Karpas-422 (cell line): ENCODE measurements at regions not wholly inside any gene's neighbourhood (a gene's known extent, or its start where the extent isn't known, plus 50 kb on each side); places are given as distances from the start of the nearest gene placed in this dataset.

Experiments
- DNase-seq: peaks from one replicate; pipeline ENCODE4 v3.0.0-alpha.2; 2015
- H2AFZ ChIP-seq: fragments of 200-600 bp; sonication (generic); 2 replicates; pipeline ENCODE4 v1.6.1; 2014; ENCODE audit warnings: antibody characterized with exemption, low read length, mixed read lengths
- H3K27ac ChIP-seq: fragments of 200-600 bp; sonication (generic); 2 replicates; pipeline ENCODE4 v1.5.1; 2014; ENCODE audit warnings: mild to moderate bottlenecking, low read length, moderate library complexity
- H3K27me3 ChIP-seq: fragments of 200-600 bp; sonication (generic); 2 replicates; pipeline ENCODE4 v1.6.1; 2014; ENCODE audit warnings: low read length, mixed read lengths
- H3K36me3 ChIP-seq: fragments of 200-600 bp; sonication (generic); 2 replicates; pipeline ENCODE4 v1.6.1; 2014; ENCODE audit warnings: low read length, mixed read lengths; ENCODE audit not compliant: insufficient read depth
- H3K4me1 ChIP-seq: fragments of 200-600 bp; sonication (generic); 2 replicates; pipeline ENCODE4 v1.6.1; 2014; ENCODE audit warnings: mild to moderate bottlenecking, low read length, mixed read lengths
- H3K4me2 ChIP-seq: fragments of 200-600 bp; sonication (generic); 2 replicates; pipeline ENCODE4 v1.6.1; 2014; ENCODE audit warnings: low read length, low read depth, mild to moderate bottlenecking; ENCODE audit not compliant: poor library complexity, severe bottlenecking
- H3K4me3 ChIP-seq: fragments of 200-600 bp; sonication (generic); 2 replicates; pipeline ENCODE4 v1.5.1; 2014; ENCODE audit warnings: mild to moderate bottlenecking, antibody characterized with exemption, low read length, mixed read lengths
- H3K79me2 ChIP-seq: fragments of 200-600 bp; sonication (generic); 2 replicates; pipeline ENCODE4 v1.6.1; 2014; ENCODE audit warnings: mild to moderate bottlenecking, low read length, mixed read lengths
- H3K9ac ChIP-seq: fragments of 200-600 bp; sonication (generic); 2 replicates; pipeline ENCODE4 v1.6.0; 2014; ENCODE audit warnings: low read length
- H3K9me2 ChIP-seq: fragments of 200-600 bp; sonication (generic), shearing (Covaris generic); replicated peaks from 2 replicates; pipeline ENCODE4 v1.6.0; 2014; ENCODE audit warnings: mild to moderate bottlenecking, low read length, moderate library complexity; ENCODE audit not compliant: insufficient read depth
- H3K9me3 ChIP-seq: fragments of 300-700, 200-600 bp; sonication (generic); 2 replicates; pipeline ENCODE4 v1.6.1; 2014; ENCODE audit warnings: low read length, mixed read lengths
- H4K20me1 ChIP-seq: fragments of 200-600 bp; sonication (generic); 2 replicates; pipeline ENCODE4 v1.6.1; 2014; ENCODE audit warnings: mild to moderate bottlenecking, antibody characterized with exemption, low read length, low read depth; ENCODE audit not compliant: insufficient read depth

DNA sequence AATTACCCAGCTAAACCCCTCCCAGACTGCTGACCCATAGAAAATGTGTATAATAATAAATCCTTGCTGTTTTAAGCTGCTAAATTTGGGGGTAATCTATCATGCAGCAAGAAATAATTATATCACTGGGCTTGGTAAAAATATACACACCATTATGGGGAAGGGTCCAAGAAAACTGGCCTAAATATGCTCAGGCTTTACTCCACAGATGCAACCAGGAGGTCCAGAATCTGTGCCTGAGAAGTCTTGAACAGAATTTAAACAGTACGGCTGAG, 102.5 kb upstream of the SLC44A1 start:
- no peaks in the 10 kb centered on the region for H3K9me3 ChIP-seq
- no peak overlapping the region for H3K27ac ChIP-seq
- no peak overlapping the region for H3K4me3 ChIP-seq
- H3K4me2 ChIP-seq, result no peak overlapping the region
- H4K20me1 ChIP-seq, result no peaks in the 10 kb centered on the region
- no peak for DNase-seq
- H3K9me2 ChIP-seq, result no peaks in the 10 kb centered on the region
- H3K9ac ChIP-seq, result no peak overlapping the region
- no peaks in the 10 kb centered on the region for H3K27me3 ChIP-seq
- no peaks in the 10 kb centered on the region for H3K79me2 ChIP-seq
- no peaks in the 10 kb centered on the region for H3K36me3 ChIP-seq
- no peaks in the 10 kb centered on the region for H3K4me1 ChIP-seq
- no peak overlapping the region for H2AFZ ChIP-seq

DNA sequence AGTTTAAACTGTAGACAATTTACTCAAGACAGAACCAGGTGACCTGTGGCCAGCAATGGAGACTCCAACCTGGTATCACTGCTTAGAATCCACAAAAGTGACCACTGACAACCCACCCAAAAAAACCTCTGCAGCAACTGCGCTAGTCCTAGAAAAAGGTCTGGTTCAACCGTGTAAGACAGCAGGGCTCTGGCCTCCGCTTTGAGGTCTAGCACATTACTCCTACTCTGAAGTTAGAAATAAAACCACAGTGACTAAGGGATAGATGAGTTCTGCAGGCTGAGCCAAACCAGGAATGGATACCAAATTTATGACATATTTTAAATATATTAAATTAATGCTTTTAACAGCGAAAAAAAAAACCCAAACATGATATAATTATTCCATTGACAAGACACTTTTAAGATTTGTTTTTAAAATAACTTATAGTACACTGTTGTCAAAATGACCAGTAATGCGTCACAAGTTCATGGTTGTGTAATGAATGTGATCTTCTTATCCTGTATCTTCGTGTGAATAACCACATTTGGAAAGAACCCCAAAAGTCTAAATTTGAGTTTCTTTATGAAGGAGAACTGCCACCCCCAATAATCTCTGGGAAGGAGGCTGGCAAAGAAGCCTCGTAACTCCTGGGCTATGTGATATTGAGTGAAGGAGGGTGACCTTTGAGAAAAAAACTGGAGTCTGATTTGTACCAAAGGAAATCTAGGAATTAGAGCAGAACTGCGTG, 101.9 kb upstream of the SLC44A1 start:
- H3K27ac ChIP-seq, result no peak overlapping the region
- no peaks in the 10 kb centered on the region for H3K36me3 ChIP-seq
- H3K27me3 ChIP-seq, result no peaks in the 10 kb centered on the region
- no peaks in the 10 kb centered on the region for H3K79me2 ChIP-seq
- H3K4me3 ChIP-seq, result no peak overlapping the region
- no peaks in the 10 kb centered on the region for H3K9me3 ChIP-seq
- no peak overlapping the region for H3K4me2 ChIP-seq
- H3K9ac ChIP-seq, result no peak overlapping the region
- no peak overlapping the region for H2AFZ ChIP-seq
- no peak for DNase-seq
- no peaks in the 10 kb centered on the region for H3K9me2 ChIP-seq
- H3K4me1 ChIP-seq, result no peaks in the 10 kb centered on the region
- H4K20me1 ChIP-seq, result no peaks in the 10 kb centered on the region

DNA sequence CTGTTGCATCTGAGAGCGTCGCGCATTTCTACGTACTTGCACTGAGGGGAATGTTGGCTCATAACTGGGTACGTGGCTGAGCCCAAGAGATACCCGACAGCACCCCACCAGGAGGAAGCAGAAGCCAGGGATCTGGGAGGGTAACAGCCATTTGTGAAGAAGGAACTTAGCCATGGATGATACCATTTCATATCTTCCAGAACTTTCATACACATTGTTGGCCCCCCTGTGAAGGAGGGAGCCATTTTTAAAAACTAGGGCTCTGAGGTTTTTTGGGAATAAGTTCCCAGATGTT, 101.4 kb upstream of the SLC44A1 start:
- H2AFZ ChIP-seq, result no peak overlapping the region
- no peaks in the 10 kb centered on the region for H3K9me2 ChIP-seq
- no peak overlapping the region for H3K4me3 ChIP-seq
- no peaks in the 10 kb centered on the region for H3K9me3 ChIP-seq
- H3K4me2 ChIP-seq, result no peak overlapping the region
- no peaks in the 10 kb centered on the region for H3K27me3 ChIP-seq
- H3K79me2 ChIP-seq, result no peaks in the 10 kb centered on the region
- H4K20me1 ChIP-seq, result no peaks in the 10 kb centered on the region
- H3K4me1 ChIP-seq, result no peaks in the 10 kb centered on the region
- no peaks in the 10 kb centered on the region for H3K36me3 ChIP-seq
- DNase-seq, result no peak
- H3K9ac ChIP-seq, result no peak overlapping the region
- H3K27ac ChIP-seq, result no peak overlapping the region

DNA sequence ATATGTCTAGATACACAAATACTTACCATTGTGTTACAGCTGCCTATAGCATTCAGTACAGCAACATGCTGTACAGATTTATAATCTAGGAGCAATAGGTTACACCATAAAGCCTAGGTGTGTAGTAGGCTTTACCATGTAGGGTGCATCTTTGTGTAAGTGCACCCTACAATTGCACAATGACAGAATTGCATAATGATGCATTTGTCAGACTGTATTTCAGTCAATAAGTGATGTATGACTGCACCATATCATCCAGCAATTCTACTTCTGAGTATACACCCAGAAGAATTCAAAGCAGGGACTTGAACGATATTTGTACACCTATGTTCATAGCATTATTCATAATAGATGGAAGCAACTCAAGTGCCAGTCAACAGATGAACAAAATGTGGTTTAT, 100.4 kb upstream of the SLC44A1 start:
- H3K9me2 ChIP-seq, result no peaks in the 10 kb centered on the region
- no peaks in the 10 kb centered on the region for H3K36me3 ChIP-seq
- H3K4me1 ChIP-seq, result no peaks in the 10 kb centered on the region
- no peaks in the 10 kb centered on the region for H3K27me3 ChIP-seq
- no peaks in the 10 kb centered on the region for H3K79me2 ChIP-seq
- no peak overlapping the region for H3K4me3 ChIP-seq
- H2AFZ ChIP-seq, result no peak overlapping the region
- no peak overlapping the region for H3K9ac ChIP-seq
- no peak overlapping the region for H3K27ac ChIP-seq
- H4K20me1 ChIP-seq, result no peaks in the 10 kb centered on the region
- DNase-seq, result no peak
- no peaks in the 10 kb centered on the region for H3K9me3 ChIP-seq
- H3K4me2 ChIP-seq, result no peak overlapping the region

DNA sequence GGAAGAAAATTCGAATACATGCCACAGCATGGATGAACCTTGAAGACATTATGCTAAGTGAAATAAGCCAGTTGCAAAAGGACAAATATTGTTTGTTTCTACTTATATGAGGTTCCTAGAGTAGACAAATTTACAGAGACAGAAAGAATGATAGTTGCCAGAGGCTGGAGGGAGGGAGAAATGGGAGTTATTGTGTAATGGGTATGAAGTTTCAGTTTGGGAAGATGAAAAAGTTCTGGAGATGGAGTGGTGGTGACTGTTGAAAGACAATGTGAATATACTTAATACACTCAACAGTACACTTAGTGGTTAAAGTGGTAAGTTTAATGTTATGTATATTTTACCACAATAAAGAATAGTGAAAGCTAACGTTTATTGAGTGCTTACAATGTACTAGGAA, 99.6 kb upstream of the SLC44A1 start:
- H3K4me2 ChIP-seq, result no peak overlapping the region
- H4K20me1 ChIP-seq, result no peaks in the 10 kb centered on the region
- H3K27me3 ChIP-seq, result no peaks in the 10 kb centered on the region
- no peak overlapping the region for H3K27ac ChIP-seq
- no peaks in the 10 kb centered on the region for H3K79me2 ChIP-seq
- H2AFZ ChIP-seq, result no peak overlapping the region
- H3K9me2 ChIP-seq, result no peaks in the 10 kb centered on the region
- no peak overlapping the region for H3K4me3 ChIP-seq
- no peak for DNase-seq
- H3K9ac ChIP-seq, result no peak overlapping the region
- no peaks in the 10 kb centered on the region for H3K4me1 ChIP-seq
- H3K36me3 ChIP-seq, result no peaks in the 10 kb centered on the region
- no peaks in the 10 kb centered on the region for H3K9me3 ChIP-seq

DNA sequence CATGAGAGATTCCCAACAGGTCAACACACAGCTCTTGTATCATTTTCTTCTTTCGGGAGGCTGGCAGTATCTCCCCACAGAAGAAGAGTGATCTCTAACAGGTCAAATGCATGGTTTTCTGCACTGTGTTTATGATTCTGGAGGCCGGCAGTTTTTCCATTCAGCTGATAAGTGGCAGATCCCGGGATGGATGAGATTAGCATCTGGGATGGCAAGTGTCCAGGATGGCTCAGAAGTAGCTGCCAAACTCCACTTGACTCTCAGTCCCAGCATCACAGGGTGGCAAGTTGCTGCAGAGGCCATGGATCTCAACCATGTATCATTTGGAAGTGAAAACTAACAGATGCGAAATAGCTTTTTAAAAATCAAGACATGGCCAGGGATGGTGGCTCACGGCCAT, 97.8 kb upstream of the SLC44A1 start:
- H3K36me3 ChIP-seq, result no peaks in the 10 kb centered on the region
- H3K9me3 ChIP-seq, result no peaks in the 10 kb centered on the region
- no peak overlapping the region for H3K4me3 ChIP-seq
- no peaks in the 10 kb centered on the region for H4K20me1 ChIP-seq
- H3K9me2 ChIP-seq, result no peaks in the 10 kb centered on the region
- H3K9ac ChIP-seq, result no peak overlapping the region
- no peaks in the 10 kb centered on the region for H3K27me3 ChIP-seq
- DNase-seq, result no peak
- H3K27ac ChIP-seq, result no peak overlapping the region
- H3K79me2 ChIP-seq, result no peaks in the 10 kb centered on the region
- no peak overlapping the region for H3K4me2 ChIP-seq
- H3K4me1 ChIP-seq, result no peaks in the 10 kb centered on the region
- H2AFZ ChIP-seq, result no peak overlapping the region

DNA sequence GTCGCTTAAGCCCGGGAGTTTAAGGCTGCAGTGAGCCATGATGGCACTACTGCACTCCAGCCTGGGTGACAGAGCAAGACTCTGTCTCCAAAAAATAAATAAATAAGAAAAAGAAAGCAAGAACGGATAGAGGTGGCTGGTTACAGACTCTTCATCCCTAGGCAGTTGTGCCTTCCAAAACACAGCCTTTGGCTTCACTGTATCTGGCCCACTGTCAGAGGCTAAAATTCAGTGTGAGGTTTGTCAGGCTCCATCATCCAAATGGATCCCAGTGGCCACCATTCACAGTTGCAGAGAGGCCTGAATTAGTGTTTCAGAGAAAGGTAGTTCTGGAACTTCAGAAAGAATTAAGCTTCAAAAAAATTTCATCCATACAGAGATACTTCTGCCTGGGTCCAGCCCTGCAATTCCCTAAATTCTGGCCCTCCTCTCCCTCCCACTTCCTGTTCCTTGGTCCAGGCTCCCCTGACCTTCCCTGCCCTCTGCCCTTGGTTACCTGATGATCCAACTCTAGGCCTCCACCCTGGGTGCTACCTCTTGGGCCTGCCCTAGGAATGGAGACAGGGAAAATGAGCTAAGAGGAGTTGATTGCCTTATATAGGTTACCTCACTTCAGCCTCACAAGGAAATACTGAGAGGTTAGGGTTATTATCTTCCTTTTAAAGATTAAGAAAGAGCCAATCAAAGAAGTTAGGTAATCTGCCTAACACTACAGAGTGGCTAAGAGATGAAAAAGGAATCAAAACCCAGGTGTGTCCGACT, 97.2 kb upstream of the SLC44A1 start:
- DNase-seq, result no peak
- Histone ChIP-seq H3K9me3 (no peaks in the 10 kb centered on the region), H3K27me3 (no peaks in the 10 kb centered on the region), H2AFZ (no peak overlapping the region), H3K9me2 (no peaks in the 10 kb centered on the region), H3K4me1 (no peaks in the 10 kb centered on the region), H3K4me2 (no peak overlapping the region), H3K4me3 (no peak overlapping the region), H3K79me2 (no peaks in the 10 kb centered on the region), H3K36me3 (no peaks in the 10 kb centered on the region), H4K20me1 (no peaks in the 10 kb centered on the region), H3K27ac (no peak overlapping the region), H3K9ac (no peak overlapping the region)

DNA sequence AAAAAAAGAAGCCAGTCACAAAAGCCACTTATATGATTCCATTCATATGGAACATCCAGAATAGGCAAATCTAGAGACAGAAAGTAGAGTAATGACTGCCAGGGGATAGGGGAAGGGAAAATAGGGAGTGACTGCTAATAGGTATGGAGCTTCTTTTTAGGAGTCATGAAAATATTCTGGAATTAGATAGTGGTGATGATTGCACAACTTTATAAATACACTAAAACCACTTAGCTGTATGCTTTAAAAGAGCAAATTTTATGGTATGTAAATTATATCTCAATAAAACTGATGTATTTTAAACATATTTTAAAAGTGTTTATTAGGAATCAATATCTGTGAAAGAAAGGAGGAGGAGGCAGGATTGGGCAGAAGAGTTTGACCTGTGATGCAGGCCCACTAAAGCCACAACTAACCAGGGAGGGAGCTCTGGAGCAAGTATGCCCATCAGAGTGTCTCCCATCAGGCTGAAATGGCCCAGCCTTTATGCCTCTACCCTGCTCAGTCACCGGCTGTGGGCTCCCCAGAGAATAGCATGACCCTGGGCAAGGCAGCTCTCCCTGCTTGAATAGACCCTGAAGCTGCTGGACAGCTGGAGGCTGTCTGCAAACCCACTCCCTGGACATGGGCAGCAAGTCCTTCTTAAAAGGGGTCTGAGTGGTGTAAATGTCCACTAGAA, 96.0 kb upstream of the SLC44A1 start:
- no peaks in the 10 kb centered on the region for H3K9me2 ChIP-seq
- H3K4me1 ChIP-seq, result no peaks in the 10 kb centered on the region
- no peaks in the 10 kb centered on the region for H3K36me3 ChIP-seq
- H3K27ac ChIP-seq, result no peak overlapping the region
- no peaks in the 10 kb centered on the region for H3K27me3 ChIP-seq
- no peak overlapping the region for H3K4me2 ChIP-seq
- no peaks in the 10 kb centered on the region for H3K79me2 ChIP-seq
- H2AFZ ChIP-seq, result no peak overlapping the region
- no peak for DNase-seq
- no peak overlapping the region for H3K4me3 ChIP-seq
- no peak overlapping the region for H3K9ac ChIP-seq
- no peaks in the 10 kb centered on the region for H4K20me1 ChIP-seq
- H3K9me3 ChIP-seq, result no peaks in the 10 kb centered on the region
